Retinal pigment epithelial cell (primary cell): ENCODE measurements at regions not wholly inside any gene's neighbourhood (a gene's known extent, or its start where the extent isn't known, plus 50 kb on each side); places are given as distances from the start of the nearest gene placed in this dataset.

Experiments used
- DNase-seq: peaks from one replicate; pipeline ENCODE4 v3.0.0-alpha.2; 2010; ENCODE audit warnings: low read depth
- H3K4me3 ChIP-seq: 2 replicates; pipeline ENCODE4 v1.5.1; 2011; ENCODE audit warnings: mild to moderate bottlenecking, low read length, control low read depth, moderate library complexity
- CTCF ChIP-seq: conservative IDR thresholded peaks from 2 replicates; pipeline ENCODE4 v1.5.1; 2011; ENCODE audit warnings: low read depth, low read length, control low read depth, inconsistent platforms

GRCh38 chr4:128393101-128393704 lies 105.6 kb upstream of the PGRMC2 start:
- peak; percentile 73 for DNase-seq
- TF ChIP-seq CTCF: no peak
- no peak overlapping the region for H3K4me3 ChIP-seq

GRCh38 chr4:128390475-128390996 lies 102.9 kb upstream of the PGRMC2 start:
- no peak for TF ChIP-seq CTCF
- no peak overlapping the region for H3K4me3 ChIP-seq
- DNase-seq: no peak

GRCh38 chr4:128388796-128389195 lies 101.2 kb upstream of the PGRMC2 start:
- no peak overlapping the region for H3K4me3 ChIP-seq
- no peak for DNase-seq
- no peak for TF ChIP-seq CTCF

- H3K4me3 ChIP-seq: no peak overlapping the region
- no peak for DNase-seq
- TF ChIP-seq CTCF: no peak
These were observed 100.7 kb upstream of the PGRMC2 start for GRCh38 chr4:128388352-128388630.

- TF ChIP-seq CTCF: no peak
- DNase-seq: no peak
- H3K4me3 ChIP-seq: no peak overlapping the region
These were observed 100.2 kb upstream of the PGRMC2 start for GRCh38 chr4:128387600-128388351.

- DNase-seq: peak; percentile 98
- TF ChIP-seq CTCF: peak; percentile 11
- H3K4me3 ChIP-seq: no peak overlapping the region
These were observed 99.4 kb upstream of the PGRMC2 start for GRCh38 chr4:128386761-128387599.
